Mesenchymal stem cell (in vitro differentiated cells and primary cell): ENCODE measurements at regions not wholly inside any gene's neighbourhood (a gene's known extent, or its start where the extent isn't known, plus 50 kb on each side); places are given as distances from the start of the nearest gene placed in this dataset.
A peak's percentile ranks its signal among the peaks of the same experiment; 100 is the strongest.

Experiments used
- DNase-seq: peaks from one replicate; pipeline ENCODE4 v3.0.0-alpha.2; 2013
- H2AFZ ChIP-seq: one replicate; pipeline ENCODE4 v1.6.1; 2013; ENCODE audit warnings: low read depth, mild to moderate bottlenecking, control low read depth, inconsistent platforms, low read length, moderate library complexity
- H2AK5ac ChIP-seq: 2 replicates; pipeline ENCODE4 v1.6.1; 2013; ENCODE audit warnings: low read length, moderate library complexity, mild to moderate bottlenecking, inconsistent platforms; ENCODE audit not compliant: severe bottlenecking
- H2BK120ac ChIP-seq: one replicate; pipeline ENCODE4 v1.6.1; 2013; ENCODE audit warnings: low read depth, mild to moderate bottlenecking, inconsistent platforms, low read length, moderate library complexity
- H2BK12ac ChIP-seq, 2 experiments: one replicate each; pipeline ENCODE4 v1.6.1; 2013; ENCODE audit warnings: inconsistent platforms in 2 of 2, low read length in 2 of 2, mild to moderate bottlenecking in 2 of 2, moderate library complexity in 2 of 2, control low read depth in 1 of 2
- H2BK15ac ChIP-seq: one replicate; pipeline ENCODE4 v1.6.1; 2013; ENCODE audit warnings: mild to moderate bottlenecking, low read depth, inconsistent platforms; ENCODE audit not compliant: poor library complexity, severe bottlenecking
- H2BK5ac ChIP-seq: 2 replicates; pipeline ENCODE4 v1.6.1; 2013; ENCODE audit warnings: low read depth, mild to moderate bottlenecking, low read length, control low read depth, inconsistent platforms; ENCODE audit not compliant: poor library complexity, severe bottlenecking
- H3K14ac ChIP-seq, 2 experiments: one replicate each; pipeline ENCODE4 v1.6.1; 2013; ENCODE audit warnings: inconsistent platforms in 2 of 2, low read length in 2 of 2, control low read depth in 1 of 2, mild to moderate bottlenecking in 1 of 2, moderate library complexity in 1 of 2
- H3K18ac ChIP-seq, 2 experiments: one replicate each; pipeline ENCODE4 v1.6.1; 2013; ENCODE audit warnings: inconsistent platforms in 2 of 2, low read length in 2 of 2, control low read depth in 1 of 2, low read depth in 1 of 2, mild to moderate bottlenecking in 1 of 2
- H3K23ac ChIP-seq, 2 experiments: one replicate each; pipeline ENCODE4 v1.6.1; 2013; ENCODE audit warnings: inconsistent platforms in 2 of 2, low read length in 2 of 2, mild to moderate bottlenecking in 2 of 2, moderate library complexity in 2 of 2, control low read depth in 1 of 2
- H3K27ac ChIP-seq: 2 replicates; pipeline ENCODE4 v1.5.1; 2013; ENCODE audit warnings: mild to moderate bottlenecking, moderate library complexity, low read length, control low read depth, inconsistent platforms; ENCODE audit not compliant: poor library complexity, severe bottlenecking
- H3K27me3 ChIP-seq, 2 experiments: 2 replicates each; pipeline versions ENCODE4 v1.6.1 to v1.7.0; 2013; ENCODE audit warnings: low read length in 2 of 2, mild to moderate bottlenecking in 2 of 2, moderate library complexity in 2 of 2, control low read depth in 1 of 2, inconsistent platforms in 1 of 2; ENCODE audit not compliant: control insufficient read depth in 1 of 2, insufficient read depth in 1 of 2
- H3K36me3 ChIP-seq, 2 experiments: 2 replicates each; pipeline versions ENCODE4 v1.6.1 to v1.7.0; 2013; ENCODE audit warnings: low read length in 2 of 2, control low read depth in 1 of 2, inconsistent platforms in 1 of 2, low read depth in 1 of 2, mild to moderate bottlenecking in 1 of 2; ENCODE audit not compliant: insufficient read depth in 2 of 2, control insufficient read depth in 1 of 2
- H3K4ac ChIP-seq, 2 experiments: one replicate each; pipeline ENCODE4 v1.6.1; 2013; ENCODE audit warnings: inconsistent platforms in 2 of 2, low read length in 2 of 2, mild to moderate bottlenecking in 2 of 2, moderate library complexity in 2 of 2, control low read depth in 1 of 2, low read depth in 1 of 2
- H3K4me1 ChIP-seq: 2 replicates; pipeline ENCODE4 v1.6.1; 2013; ENCODE audit warnings: low read depth, low read length, control low read depth; ENCODE audit not compliant: control insufficient read depth, insufficient read depth
- H3K4me2 ChIP-seq: 2 replicates; pipeline ENCODE4 v1.6.1; 2013; ENCODE audit warnings: low read length, mild to moderate bottlenecking, inconsistent platforms; ENCODE audit not compliant: poor library complexity, severe bottlenecking
- H3K4me3 ChIP-seq, 2 experiments: 2 replicates each; pipeline versions ENCODE4 v1.5.1 to v1.7.0; 2013; ENCODE audit warnings: low read length in 2 of 2, mild to moderate bottlenecking in 2 of 2, control low read depth in 1 of 2, low read depth in 1 of 2; ENCODE audit not compliant: insufficient read depth in 1 of 2
- H3K79me1 ChIP-seq: replicated peaks from 2 replicates; pipeline ENCODE4 v1.6.1; 2013; ENCODE audit warnings: mild to moderate bottlenecking, control low read depth, low read length, inconsistent platforms; ENCODE audit not compliant: poor library complexity, severe bottlenecking
- H3K9ac ChIP-seq: 2 replicates; pipeline ENCODE4 v1.7.0; 2013; ENCODE audit warnings: mild to moderate bottlenecking, low read length, moderate library complexity
- H3K9me3 ChIP-seq: 2 replicates; pipeline ENCODE4 v1.7.0; 2013; ENCODE audit warnings: mild to moderate bottlenecking, low read length; ENCODE audit not compliant: control insufficient read depth
- H4K8ac ChIP-seq: one replicate; pipeline ENCODE4 v1.6.1; 2013; ENCODE audit warnings: inconsistent platforms, mild to moderate bottlenecking, low read length, moderate library complexity
- H4K91ac ChIP-seq: one replicate; pipeline ENCODE4 v1.6.1; 2013; ENCODE audit warnings: mild to moderate bottlenecking, low read length, inconsistent platforms
- WGBS: methylation state at CpG from one replicate; pipeline ENCODE4 v1.1.7; 2013; ENCODE audit warnings: mixed read lengths; 5-methylcytosine and 5-hydroxymethylcytosine counted together

DNA sequence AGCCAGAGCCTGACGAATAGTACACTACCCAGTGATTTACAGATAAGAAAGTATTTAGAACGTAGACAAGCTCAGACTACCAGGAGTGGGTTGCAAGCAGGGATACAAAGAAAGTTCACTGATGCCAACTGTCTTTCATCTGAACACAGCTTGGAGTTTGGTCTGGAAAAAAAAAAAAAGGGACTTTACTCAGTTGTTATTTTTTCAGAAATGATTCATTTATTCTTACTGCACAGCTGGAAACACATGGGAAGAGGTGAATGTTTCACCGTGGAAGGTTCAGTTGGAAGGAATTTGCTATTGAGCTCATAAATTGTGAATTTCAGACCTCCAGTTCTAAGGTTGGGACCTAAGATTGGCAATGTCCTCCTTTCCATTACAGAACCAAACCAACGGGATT lies 259.7 kb downstream of the ETAA1 start:
- no peak overlapping the region for H2BK120ac ChIP-seq
- DNase-seq, result peak; percentile 16
- H3K4me3 ChIP-seq, result no peak overlapping the region
- no peak overlapping the region for H3K23ac ChIP-seq
- H3K18ac ChIP-seq, result no peak overlapping the region
- no peak overlapping the region for H3K4ac ChIP-seq
- H3K9ac ChIP-seq, result no peak overlapping the region
- H3K27me3 ChIP-seq, result no peaks in the 10 kb centered on the region
- no peak overlapping the region for H3K27ac ChIP-seq
- H2BK5ac ChIP-seq, result no peak overlapping the region
- no peak overlapping the region for H4K8ac ChIP-seq
- H2AK5ac ChIP-seq, result no peak overlapping the region
- no peak overlapping the region for H2BK15ac ChIP-seq
- no peaks in the 10 kb centered on the region for H3K79me1 ChIP-seq
- no peaks in the 10 kb centered on the region for H3K36me3 ChIP-seq
- H4K91ac ChIP-seq, result no peak overlapping the region
- H3K4me1 ChIP-seq, result no peaks in the 10 kb centered on the region
- no peak overlapping the region for H3K14ac ChIP-seq
- peaks cover 26% of the 10 kb centered on the region for H3K9me3 ChIP-seq
- no peak overlapping the region for H3K4me2 ChIP-seq
- 66% methylated on average over 4 of the region's 4 CpGs for WGBS
- H2AFZ ChIP-seq, result no peak overlapping the region
- no peak overlapping the region for H2BK12ac ChIP-seq

DNA sequence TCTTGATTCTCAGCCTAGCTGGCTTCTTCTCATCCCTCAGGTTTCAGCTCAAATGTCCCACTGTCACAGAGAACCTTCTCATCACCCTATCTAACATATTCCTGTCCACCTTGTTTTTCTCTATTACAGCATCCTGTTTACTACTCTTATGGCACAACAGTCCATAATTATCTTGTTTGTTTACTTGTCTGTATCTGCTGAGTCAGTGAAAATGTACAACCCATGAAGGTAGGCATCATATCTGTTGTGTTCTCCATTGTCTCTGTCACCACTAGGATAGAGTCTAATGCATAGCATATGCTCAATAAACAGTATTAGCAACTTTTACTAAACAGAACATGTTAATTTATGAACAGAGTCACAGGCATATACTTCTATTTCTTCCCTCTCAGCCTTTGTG lies 261.7 kb downstream of the ETAA1 start:
- no peak overlapping the region for H4K8ac ChIP-seq
- no peak overlapping the region for H3K9ac ChIP-seq
- no peak overlapping the region for H3K4me2 ChIP-seq
- no peak overlapping the region for H3K4me3 ChIP-seq
- no peak overlapping the region for H3K18ac ChIP-seq
- no peaks in the 10 kb centered on the region for H3K4me1 ChIP-seq
- H2BK12ac ChIP-seq, result peak overlapping the region in 1 of 2 experiments; percentile 11
- H2AFZ ChIP-seq, result no peak overlapping the region
- H4K91ac ChIP-seq, result no peak overlapping the region
- H3K27me3 ChIP-seq, result no peaks in the 10 kb centered on the region
- H2BK5ac ChIP-seq, result no peak overlapping the region
- H3K23ac ChIP-seq, result no peak overlapping the region
- no peak overlapping the region for H3K4ac ChIP-seq
- no peak overlapping the region for H2BK15ac ChIP-seq
- H3K9me3 ChIP-seq, result peaks cover 26% of the 10 kb centered on the region
- no peak overlapping the region for H3K27ac ChIP-seq
- H3K36me3 ChIP-seq, result no peaks in the 10 kb centered on the region
- no peak for DNase-seq
- H3K79me1 ChIP-seq, result no peaks in the 10 kb centered on the region
- no peak overlapping the region for H2BK120ac ChIP-seq
- H2AK5ac ChIP-seq, result no peak overlapping the region
- H3K14ac ChIP-seq, result no peak overlapping the region

DNA sequence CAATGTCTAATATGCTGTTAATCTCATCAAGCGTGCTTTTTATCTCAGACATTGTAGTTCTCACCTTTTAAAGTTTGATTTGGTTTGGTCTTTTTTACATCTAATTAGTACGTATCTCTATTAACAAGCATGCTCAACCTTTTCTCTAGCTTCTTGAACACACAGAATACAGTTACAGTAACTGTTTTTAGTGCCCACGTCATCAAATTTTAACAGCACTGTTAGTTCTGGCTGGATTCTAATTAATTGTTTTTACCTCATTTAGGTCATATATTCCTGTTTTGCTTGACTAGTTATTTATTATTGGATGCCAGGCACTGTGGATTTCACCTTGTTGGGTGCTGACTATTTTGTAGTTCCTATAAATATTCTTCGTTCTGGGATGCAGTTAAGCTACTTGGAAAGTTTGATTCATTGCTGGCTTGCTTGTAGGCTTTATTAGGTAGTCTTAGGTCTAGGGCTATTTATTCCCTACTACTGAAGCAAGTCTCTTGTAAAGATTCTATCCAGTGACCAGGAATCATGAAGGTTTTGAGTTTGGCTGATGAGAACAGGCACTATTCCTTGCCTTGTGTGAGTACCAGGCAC lies 263.0 kb downstream of the ETAA1 start:
- H3K9ac ChIP-seq, result no peak overlapping the region
- 92% methylated on average over 3 of the region's 4 CpGs for WGBS
- H3K4ac ChIP-seq, result no peak overlapping the region

GRCh38 chr2:67660871-67661270 lies 263.7 kb downstream of the ETAA1 start:
- no peak overlapping the region for H3K4ac ChIP-seq
- H2BK15ac ChIP-seq, result no peak overlapping the region
- H3K14ac ChIP-seq, result no peak overlapping the region
- H4K91ac ChIP-seq, result no peak overlapping the region
- H3K23ac ChIP-seq, result no peak overlapping the region
- H3K79me1 ChIP-seq, result no peaks in the 10 kb centered on the region
- H3K4me1 ChIP-seq, result no peaks in the 10 kb centered on the region
- no peak overlapping the region for H3K4me3 ChIP-seq
- no peak overlapping the region for H3K9ac ChIP-seq
- H2BK120ac ChIP-seq, result no peak overlapping the region
- H3K4me2 ChIP-seq, result no peak overlapping the region
- H3K27me3 ChIP-seq, result no peaks in the 10 kb centered on the region
- H3K18ac ChIP-seq, result no peak overlapping the region
- H2BK12ac ChIP-seq, result no peak overlapping the region
- H3K27ac ChIP-seq, result no peak overlapping the region
- no peak overlapping the region for H2BK5ac ChIP-seq
- no peaks in the 10 kb centered on the region for H3K36me3 ChIP-seq
- H2AFZ ChIP-seq, result no peak overlapping the region
- H4K8ac ChIP-seq, result no peak overlapping the region
- H3K9me3 ChIP-seq, result peaks cover 26% of the 10 kb centered on the region
- DNase-seq, result no peak
- H2AK5ac ChIP-seq, result no peak overlapping the region

More for the DNA sequence above, 263.0 kb downstream of the ETAA1 start:
- Histone ChIP-seq H3K4me3 (no peak overlapping the region), H2BK15ac (no peak overlapping the region), H2BK12ac (no peak overlapping the region), H3K36me3 (no peaks in the 10 kb centered on the region), H3K18ac (no peak overlapping the region), H4K8ac (no peak overlapping the region), H2AFZ (no peak overlapping the region), H3K79me1 (no peaks in the 10 kb centered on the region), H3K14ac (no peak overlapping the region), H3K9me3 (peaks cover 26% of the 10 kb centered on the region), H3K27ac (no peak overlapping the region), H3K23ac (no peak overlapping the region), H2AK5ac (no peak overlapping the region), H3K27me3 (no peaks in the 10 kb centered on the region), H2BK5ac (no peak overlapping the region), H3K4me1 (no peaks in the 10 kb centered on the region), H3K4me2 (no peak overlapping the region), H2BK120ac (no peak overlapping the region), H4K91ac (no peak overlapping the region)
- no peak for DNase-seq
